Lower leg skin (tissue), 3 donors: ENCODE measurements at regions not wholly inside any gene's neighbourhood (a gene's known extent, or its start where the extent isn't known, plus 50 kb on each side); places are given as distances from the start of the nearest gene placed in this dataset.

Source experiments
- POLR2A ChIP-seq, 2 donors: fragments of 450-650 bp; IDR thresholded peaks; one replicate each; pipeline ENCODE4 v1.6.1; 2016 to 2017; ENCODE audit warnings: antibody characterized with exemption in 2 of 2, mild to moderate bottlenecking in 1 of 2, moderate library complexity in 1 of 2
- TF ChIP-seq, protein P1 (sequence below), 3 donors: fragments of 450-650 bp; IDR thresholded peaks; one replicate each; pipeline ENCODE4 v1.5.1; 2016; ENCODE audit warnings: antibody characterized with exemption in 3 of 3, mild to moderate bottlenecking in 3 of 3, moderate library complexity in 2 of 3

DNA sequence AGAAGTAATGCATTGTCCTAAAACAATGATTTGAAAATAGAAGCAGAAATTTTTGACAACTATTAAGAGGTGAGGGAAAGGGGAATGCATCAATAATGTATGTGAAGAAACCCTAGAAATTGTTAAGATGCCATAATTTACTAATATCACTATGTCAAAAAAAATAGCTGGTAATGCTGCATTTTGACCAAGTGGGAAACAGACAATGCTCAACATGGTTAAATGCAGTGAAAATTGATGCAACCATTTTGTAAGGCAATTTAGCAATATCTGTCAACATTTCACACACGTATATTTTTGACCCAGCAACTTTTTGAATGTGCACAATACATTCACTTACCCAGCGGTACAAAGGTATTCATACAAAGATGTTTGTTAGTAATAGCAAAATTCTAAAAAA, 381.6 kb downstream of the CDH11 start:
- TF ChIP-seq, protein P1, sequence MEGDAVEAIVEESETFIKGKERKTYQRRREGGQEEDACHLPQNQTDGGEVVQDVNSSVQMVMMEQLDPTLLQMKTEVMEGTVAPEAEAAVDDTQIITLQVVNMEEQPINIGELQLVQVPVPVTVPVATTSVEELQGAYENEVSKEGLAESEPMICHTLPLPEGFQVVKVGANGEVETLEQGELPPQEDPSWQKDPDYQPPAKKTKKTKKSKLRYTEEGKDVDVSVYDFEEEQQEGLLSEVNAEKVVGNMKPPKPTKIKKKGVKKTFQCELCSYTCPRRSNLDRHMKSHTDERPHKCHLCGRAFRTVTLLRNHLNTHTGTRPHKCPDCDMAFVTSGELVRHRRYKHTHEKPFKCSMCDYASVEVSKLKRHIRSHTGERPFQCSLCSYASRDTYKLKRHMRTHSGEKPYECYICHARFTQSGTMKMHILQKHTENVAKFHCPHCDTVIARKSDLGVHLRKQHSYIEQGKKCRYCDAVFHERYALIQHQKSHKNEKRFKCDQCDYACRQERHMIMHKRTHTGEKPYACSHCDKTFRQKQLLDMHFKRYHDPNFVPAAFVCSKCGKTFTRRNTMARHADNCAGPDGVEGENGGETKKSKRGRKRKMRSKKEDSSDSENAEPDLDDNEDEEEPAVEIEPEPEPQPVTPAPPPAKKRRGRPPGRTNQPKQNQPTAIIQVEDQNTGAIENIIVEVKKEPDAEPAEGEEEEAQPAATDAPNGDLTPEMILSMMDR (IDR thresholded peaks at IDR 0.05) = no peak
- TF ChIP-seq POLR2A (IDR thresholded peaks at IDR 0.05) = no peak
